ENCODE measurements at regions not wholly inside any gene's neighbourhood (a gene's known extent, or its start where the extent isn't known, plus 50 kb on each side); places are given as distances from the start of the nearest gene placed in this dataset.

- DNase-seq (ENCODE audit: low read depth): no peak
- in situ Hi-C loops (cut with HindIII; ENCODE audit: low sequenced_read_pairs): no loop called here
- H3K4me3 ChIP-seq (ENCODE audit: low read depth, low read length): no peak overlapping the region
- no peak for TF ChIP-seq CTCF (IDR thresholded peaks at IDR 0.05; ENCODE audit: low read depth, low read length, missing control alignments)
These were observed 321.0 kb upstream of the RUNX1 start for GRCh38 chr21:35370071-35370470.

GRCh38 chr21:35368326-35368725, 319.2 kb upstream of the RUNX1 start:
- no peak for TF ChIP-seq CTCF (IDR thresholded peaks at IDR 0.05; ENCODE audit: low read depth, low read length, missing control alignments)
- H3K4me3 ChIP-seq (ENCODE audit: low read depth, low read length): no peak overlapping the region
- in situ Hi-C loops (cut with HindIII; ENCODE audit: low sequenced_read_pairs): no loop called here
- DNase-seq (ENCODE audit: low read depth): no peak

GRCh38 chr21:35367553-35367952, 318.5 kb upstream of the RUNX1 start:
- in situ Hi-C loops (cut with HindIII; ENCODE audit: low sequenced_read_pairs): no loop called here
- no peak for DNase-seq (ENCODE audit: low read depth)
- no peak for TF ChIP-seq CTCF (IDR thresholded peaks at IDR 0.05; ENCODE audit: low read depth, low read length, missing control alignments)
- H3K4me3 ChIP-seq (ENCODE audit: low read depth, low read length): no peak overlapping the region

GRCh38 chr21:35366394-35367080, 317.4 kb upstream of the RUNX1 start:
- in situ Hi-C loops (cut with HindIII; ENCODE audit: low sequenced_read_pairs): no loop called here
- DNase-seq (ENCODE audit: low read depth): no peak
- no peak overlapping the region for H3K4me3 ChIP-seq (ENCODE audit: low read depth, low read length)
- TF ChIP-seq CTCF (IDR thresholded peaks at IDR 0.05; ENCODE audit: low read depth, low read length, missing control alignments): no peak

GRCh38 chr21:35363458-35363857, 314.4 kb upstream of the RUNX1 start:
- TF ChIP-seq CTCF (IDR thresholded peaks at IDR 0.05; ENCODE audit: low read depth, low read length, missing control alignments): no peak
- no peak for DNase-seq (ENCODE audit: low read depth)
- H3K4me3 ChIP-seq (ENCODE audit: low read depth, low read length): no peak overlapping the region
- in situ Hi-C loops (cut with HindIII; ENCODE audit: low sequenced_read_pairs): no loop called here

- in situ Hi-C loops (cut with HindIII; ENCODE audit: low sequenced_read_pairs): no loop called here
- no peak for TF ChIP-seq CTCF (IDR thresholded peaks at IDR 0.05; ENCODE audit: low read depth, low read length, missing control alignments)
These were observed 312.9 kb upstream of the RUNX1 start for GRCh38 chr21:35361988-35362387.

More at GRCh38 chr21:35361988-35362387, 312.9 kb upstream of the RUNX1 start:
- no peak for DNase-seq (ENCODE audit: low read depth)
- no peak overlapping the region for H3K4me3 ChIP-seq (ENCODE audit: low read depth, low read length)
